GM23338 (cell line): ENCODE measurements at regions not wholly inside any gene's neighbourhood (a gene's known extent, or its start where the extent isn't known, plus 50 kb on each side); places are given as distances from the start of the nearest gene placed in this dataset.

Experiments
- ATAC-seq: fragments of 200-7000 bp; cut with Tn5 transposase; 3 replicates; pipeline ENCODE4 v1.9.1; 2020
- DNase-seq: peaks from one replicate; pipeline ENCODE4 v3.0.0-alpha.2; 2015; ENCODE audit warnings: low spot score
- H2AFZ ChIP-seq: fragments of 200-600 bp; sonication (generic); 2 replicates; pipeline ENCODE4 v1.8.0; 2016; ENCODE audit warnings: antibody characterized with exemption, mild to moderate bottlenecking, moderate library complexity
- H3F3A ChIP-seq: fragments of 200-600 bp; sonication (generic); replicated peaks from 2 replicates; pipeline ENCODE4 v1.8.0; 2017; ENCODE audit warnings: antibody characterized with exemption, mixed run types, low read depth
- H3K27ac ChIP-seq: fragments of 200-600 bp; sonication (generic); 2 replicates; pipeline ENCODE4 v1.6.1; 2016; ENCODE audit warnings: low read depth
- H3K27me3 ChIP-seq: fragments of 200-600 bp; sonication (generic); 2 replicates; pipeline ENCODE4 v1.8.0; 2016; ENCODE audit warnings: mild to moderate bottlenecking, mixed run types, moderate library complexity; ENCODE audit not compliant: insufficient read depth
- H3K36me3 ChIP-seq: fragments of 200-600 bp; sonication (generic); 2 replicates; pipeline ENCODE4 v1.8.0; 2016; ENCODE audit warnings: mild to moderate bottlenecking; ENCODE audit not compliant: insufficient read depth
- H3K4me1 ChIP-seq: fragments of 200-600 bp; sonication (generic); 2 replicates; pipeline ENCODE4 v1.8.0; 2016; ENCODE audit warnings: mild to moderate bottlenecking, moderate library complexity; ENCODE audit not compliant: insufficient read depth
- H3K4me2 ChIP-seq: fragments of 200-600 bp; sonication (generic); 2 replicates; pipeline ENCODE4 v1.7.1; 2017; ENCODE audit warnings: mixed run types
- H3K4me3 ChIP-seq: fragments of 200-600 bp; sonication (generic); 2 replicates; pipeline ENCODE4 v1.6.1; 2016; ENCODE audit warnings: mixed run types
- H3K79me2 ChIP-seq: fragments of 200-600 bp; sonication (generic); replicated peaks from 2 replicates; pipeline ENCODE4 v1.8.0; 2017; ENCODE audit warnings: mild to moderate bottlenecking; ENCODE audit not compliant: insufficient read depth
- H3K9me2 ChIP-seq: fragments of 200-600 bp; sonication (generic); 2 replicates; pipeline ENCODE4 v1.8.0; 2017; ENCODE audit not compliant: insufficient read depth
- H4K20me1 ChIP-seq: fragments of 200-600 bp; sonication (generic); replicated peaks from 2 replicates; pipeline ENCODE4 v1.8.0; 2017; ENCODE audit warnings: mild to moderate bottlenecking; ENCODE audit not compliant: insufficient read depth
- H3K27ac Mint-ChIP-seq: 2 replicates; pipeline ENCODE4 v1.8.0; 2020; ENCODE audit warnings: inconsistent platforms, mild to moderate bottlenecking, moderate library complexity, mixed read lengths
- H3K27me3 Mint-ChIP-seq: 3 replicates; pipeline ENCODE4 v1.8.0; 2022; ENCODE audit warnings: low read depth, mild to moderate bottlenecking, moderate library complexity, mixed read lengths, inconsistent platforms; ENCODE audit not compliant: insufficient read depth, poor library complexity
- H3K36me3 Mint-ChIP-seq: 3 replicates; pipeline ENCODE4 v1.8.0; 2021; ENCODE audit warnings: low read depth, mild to moderate bottlenecking, inconsistent platforms, moderate library complexity, mixed read lengths
- H3K4me1 Mint-ChIP-seq: 3 replicates; pipeline ENCODE4 v1.8.0; 2020; ENCODE audit warnings: mild to moderate bottlenecking, inconsistent platforms, mixed read lengths
- H3K4me3 Mint-ChIP-seq: 3 replicates; pipeline ENCODE4 v1.8.0; 2021; ENCODE audit warnings: moderate library complexity, mild to moderate bottlenecking, inconsistent platforms, mixed read lengths
- H3K9me3 Mint-ChIP-seq: 3 replicates; pipeline ENCODE4 v1.8.0; 2020; ENCODE audit warnings: moderate library complexity, mild to moderate bottlenecking, inconsistent platforms, mixed read lengths
- EZH2 ChIP-seq: fragments of 200-600 bp; sonication (generic); IDR thresholded peaks from one replicate; pipeline ENCODE4 v1.8.0; 2017; ENCODE audit warnings: antibody characterized with exemption, mild to moderate bottlenecking, low read depth; ENCODE audit not compliant: unreplicated experiment
- EZH2phosphoT487 ChIP-seq: fragments of 200-600 bp; sonication (generic); IDR thresholded peaks from one replicate; pipeline ENCODE4 v1.8.1; 2018; ENCODE audit warnings: antibody characterized with exemption; ENCODE audit not compliant: unreplicated experiment
- JUNB ChIP-seq: IDR thresholded peaks from one replicate; pipeline ENCODE4 v1.6.1; 2016; ENCODE audit warnings: antibody characterized with exemption; ENCODE audit not compliant: unreplicated experiment
- NANOG ChIP-seq: IDR thresholded peaks from 2 replicates; pipeline ENCODE4 v1.6.1; 2016; ENCODE audit warnings: antibody characterized with exemption, borderline replicate concordance
- STAT1 ChIP-seq: IDR thresholded peaks from one replicate; pipeline ENCODE4 v1.6.1; 2016; ENCODE audit warnings: antibody characterized with exemption; ENCODE audit not compliant: unreplicated experiment
- ZNF114 ChIP-seq: fragments of 250-450 bp; sonication (Bioruptor Pico); IDR thresholded peaks from 2 replicates; pipeline ENCODE4 v1.5.0; 2020; ENCODE audit warnings: mild to moderate bottlenecking, moderate library complexity
- TF ChIP-seq, protein P1 (sequence below): IDR thresholded peaks from one replicate; pipeline ENCODE4 v1.6.1; 2018; ENCODE audit warnings: antibody characterized with exemption; ENCODE audit not compliant: unreplicated experiment
- TF ChIP-seq, protein P2 (sequence below), 2 experiments: fragments of 200-600 bp in 1 of 2; sonication (generic) in 1 of 2; conservative IDR thresholded peaks; 2 replicates each; pipeline versions ENCODE4 v1.5.1 to v1.6.1; 2016 to 2017; ENCODE audit warnings: antibody characterized with exemption in 2 of 2, low read depth in 2 of 2, mild to moderate bottlenecking in 2 of 2, moderate library complexity in 1 of 2

DNA sequence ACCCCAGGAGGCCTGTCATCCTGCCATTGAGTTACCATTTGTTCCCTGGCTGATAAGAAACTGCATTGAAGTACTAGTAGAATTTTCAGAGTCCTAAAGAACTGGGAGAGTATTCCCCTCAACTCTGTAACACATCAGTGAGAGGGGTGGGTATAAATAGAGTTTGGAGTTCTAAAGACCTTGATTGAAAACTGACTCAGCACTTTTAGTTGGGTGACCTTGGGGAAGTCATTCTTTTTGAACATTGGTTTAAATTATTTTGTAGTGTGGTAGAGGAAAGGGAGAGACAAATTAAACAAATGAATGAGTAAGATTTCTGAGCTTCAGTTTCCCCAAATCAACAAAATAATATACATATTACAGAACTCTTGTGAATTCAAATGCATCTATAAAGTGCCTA is 344.5 kb upstream of the THBS1 start:
- no peak overlapping the region for H3K4me2 ChIP-seq
- H3F3A ChIP-seq = no peaks in the 10 kb centered on the region
- no peak overlapping the region for H3K27ac ChIP-seq
- no peak for ATAC-seq
- H3K4me3 Mint-ChIP-seq = no peak overlapping the region
- no peak for TF ChIP-seq NANOG
- TF ChIP-seq, protein P1, sequence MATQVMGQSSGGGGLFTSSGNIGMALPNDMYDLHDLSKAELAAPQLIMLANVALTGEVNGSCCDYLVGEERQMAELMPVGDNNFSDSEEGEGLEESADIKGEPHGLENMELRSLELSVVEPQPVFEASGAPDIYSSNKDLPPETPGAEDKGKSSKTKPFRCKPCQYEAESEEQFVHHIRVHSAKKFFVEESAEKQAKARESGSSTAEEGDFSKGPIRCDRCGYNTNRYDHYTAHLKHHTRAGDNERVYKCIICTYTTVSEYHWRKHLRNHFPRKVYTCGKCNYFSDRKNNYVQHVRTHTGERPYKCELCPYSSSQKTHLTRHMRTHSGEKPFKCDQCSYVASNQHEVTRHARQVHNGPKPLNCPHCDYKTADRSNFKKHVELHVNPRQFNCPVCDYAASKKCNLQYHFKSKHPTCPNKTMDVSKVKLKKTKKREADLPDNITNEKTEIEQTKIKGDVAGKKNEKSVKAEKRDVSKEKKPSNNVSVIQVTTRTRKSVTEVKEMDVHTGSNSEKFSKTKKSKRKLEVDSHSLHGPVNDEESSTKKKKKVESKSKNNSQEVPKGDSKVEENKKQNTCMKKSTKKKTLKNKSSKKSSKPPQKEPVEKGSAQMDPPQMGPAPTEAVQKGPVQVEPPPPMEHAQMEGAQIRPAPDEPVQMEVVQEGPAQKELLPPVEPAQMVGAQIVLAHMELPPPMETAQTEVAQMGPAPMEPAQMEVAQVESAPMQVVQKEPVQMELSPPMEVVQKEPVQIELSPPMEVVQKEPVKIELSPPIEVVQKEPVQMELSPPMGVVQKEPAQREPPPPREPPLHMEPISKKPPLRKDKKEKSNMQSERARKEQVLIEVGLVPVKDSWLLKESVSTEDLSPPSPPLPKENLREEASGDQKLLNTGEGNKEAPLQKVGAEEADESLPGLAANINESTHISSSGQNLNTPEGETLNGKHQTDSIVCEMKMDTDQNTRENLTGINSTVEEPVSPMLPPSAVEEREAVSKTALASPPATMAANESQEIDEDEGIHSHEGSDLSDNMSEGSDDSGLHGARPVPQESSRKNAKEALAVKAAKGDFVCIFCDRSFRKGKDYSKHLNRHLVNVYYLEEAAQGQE = no peak
- no peak for TF ChIP-seq EZH2
- TF ChIP-seq STAT1 = no peak
- TF ChIP-seq JUNB = no peak
- no peak for TF ChIP-seq EZH2phosphoT487
- TF ChIP-seq, protein P2, sequence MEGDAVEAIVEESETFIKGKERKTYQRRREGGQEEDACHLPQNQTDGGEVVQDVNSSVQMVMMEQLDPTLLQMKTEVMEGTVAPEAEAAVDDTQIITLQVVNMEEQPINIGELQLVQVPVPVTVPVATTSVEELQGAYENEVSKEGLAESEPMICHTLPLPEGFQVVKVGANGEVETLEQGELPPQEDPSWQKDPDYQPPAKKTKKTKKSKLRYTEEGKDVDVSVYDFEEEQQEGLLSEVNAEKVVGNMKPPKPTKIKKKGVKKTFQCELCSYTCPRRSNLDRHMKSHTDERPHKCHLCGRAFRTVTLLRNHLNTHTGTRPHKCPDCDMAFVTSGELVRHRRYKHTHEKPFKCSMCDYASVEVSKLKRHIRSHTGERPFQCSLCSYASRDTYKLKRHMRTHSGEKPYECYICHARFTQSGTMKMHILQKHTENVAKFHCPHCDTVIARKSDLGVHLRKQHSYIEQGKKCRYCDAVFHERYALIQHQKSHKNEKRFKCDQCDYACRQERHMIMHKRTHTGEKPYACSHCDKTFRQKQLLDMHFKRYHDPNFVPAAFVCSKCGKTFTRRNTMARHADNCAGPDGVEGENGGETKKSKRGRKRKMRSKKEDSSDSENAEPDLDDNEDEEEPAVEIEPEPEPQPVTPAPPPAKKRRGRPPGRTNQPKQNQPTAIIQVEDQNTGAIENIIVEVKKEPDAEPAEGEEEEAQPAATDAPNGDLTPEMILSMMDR (conservative IDR thresholded peaks at IDR 0.05; ENCODE audit: low read depth in 2 of 2) = no peak
- no peak for TF ChIP-seq ZNF114 (CRISPR knock-in tag)
- H3K4me1 Mint-ChIP-seq = no peaks in the 10 kb centered on the region; the same call in 2 of the 3 replicates
- no peaks in the 10 kb centered on the region; the same call in 2 of the 3 replicates for H3K9me3 Mint-ChIP-seq
- H3K4me1 ChIP-seq = no peaks in the 10 kb centered on the region
- H2AFZ ChIP-seq = peak overlapping the region; percentile 83; the same call in 1 of the 2 replicates
- no peaks in the 10 kb centered on the region for H3K36me3 Mint-ChIP-seq
- DNase-seq = no peak
- no peaks in the 10 kb centered on the region for H4K20me1 ChIP-seq
- no peaks in the 10 kb centered on the region for H3K27me3 ChIP-seq
- H3K9me2 ChIP-seq = 0 out of 2 replicates have a peak, but pooled peaks cover 3% of the 10 kb centered on the region
- H3K79me2 ChIP-seq = no peaks in the 10 kb centered on the region
- H3K36me3 ChIP-seq = peaks cover 5% of the 10 kb centered on the region; the same call in 1 of the 2 replicates
- peaks cover 2% of the 10 kb centered on the region for H3K27me3 Mint-ChIP-seq
- H3K27ac Mint-ChIP-seq = peak overlapping the region; percentile 45; the same call in 1 of the 2 replicates
- H3K4me3 ChIP-seq = no peak overlapping the region

DNA sequence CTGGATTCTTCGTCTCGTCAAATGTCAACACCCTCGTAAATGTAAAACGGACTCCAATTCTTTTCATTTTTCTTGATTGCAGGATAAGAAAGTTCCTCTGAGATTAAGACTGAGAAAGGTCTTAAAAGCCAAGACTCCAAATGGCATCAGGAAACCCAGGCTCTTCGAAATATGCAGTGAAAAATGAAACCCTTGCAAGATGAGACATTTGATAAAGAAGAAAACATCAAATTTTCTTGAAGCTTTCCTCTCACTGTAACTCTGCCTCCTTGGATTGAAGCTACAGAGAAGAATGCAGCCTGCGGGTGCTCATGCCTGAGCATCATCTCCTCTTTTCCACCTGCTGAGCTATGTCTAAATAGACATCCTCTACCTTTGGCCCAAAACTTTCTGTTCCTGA is 342.4 kb upstream of the THBS1 start:
- Histone ChIP-seq H3K4me3 (no peak overlapping the region), H4K20me1 (no peaks in the 10 kb centered on the region), H3K36me3 (peaks cover 5% of the 10 kb centered on the region; the same call in 1 of the 2 replicates), H3K4me1 (no peaks in the 10 kb centered on the region), H3K27me3 (no peaks in the 10 kb centered on the region), H3K4me2 (no peak overlapping the region), H3F3A (no peaks in the 10 kb centered on the region), H3K27ac (no peak overlapping the region), H3K79me2 (no peaks in the 10 kb centered on the region), H3K9me2 (peaks cover 16% of the 10 kb centered on the region), H2AFZ (no peak overlapping the region)
- Mint-ChIP-seq H3K27ac (no peak overlapping the region), H3K9me3 (no peaks in the 10 kb centered on the region), H3K27me3 (peaks cover 2% of the 10 kb centered on the region), H3K36me3 (no peaks in the 10 kb centered on the region), H3K4me1 (no peaks in the 10 kb centered on the region), H3K4me3 (no peak overlapping the region)
- DNase-seq = no peak
- TF ChIP-seq EZH2phosphoT487 = no peak
- no peak for TF ChIP-seq ZNF114 (CRISPR knock-in tag)
- TF ChIP-seq JUNB = no peak
- ATAC-seq = no peak
